Adrenal gland (tissue), 5 donors: ENCODE measurements at regions not wholly inside any gene's neighbourhood (a gene's known extent, or its start where the extent isn't known, plus 50 kb on each side); places are given as distances from the start of the nearest gene placed in this dataset.

Source experiments
- CTCF ChIP-seq, 6 experiments: fragments of 450-650 bp in 4 of 6; fragments of 200-600 bp in 2 of 6; sonication (generic) in 1 of 6; IDR thresholded peaks; 1 replicate in 5 of 6; 2 replicates in 1 of 6; pipeline versions ENCODE4 v1.5.1 to v1.8.0; 2016 to 2021; ENCODE audit warnings: antibody characterized with exemption in 6 of 6, mild to moderate bottlenecking in 2 of 6, moderate library complexity in 1 of 6
- POLR2A ChIP-seq, 2 donors: fragments of 450-650 bp; IDR thresholded peaks; one replicate each; pipeline ENCODE4 v1.6.1; 2017; ENCODE audit warnings: antibody characterized with exemption in 2 of 2, mild to moderate bottlenecking in 2 of 2, moderate library complexity in 1 of 2
- donor health status: DM: no; HTN: no; CAD: no.

GRCh38 chr12:90827567-90827966, 127.4 kb downstream of the CCER1 start:
- TF ChIP-seq CTCF (IDR thresholded peaks at IDR 0.05): no peak
- no peak for TF ChIP-seq POLR2A (IDR thresholded peaks at IDR 0.05)
